Spinal cord (tissue), 9 donors: ENCODE measurements at regions not wholly inside any gene's neighbourhood (a gene's known extent, or its start where the extent isn't known, plus 50 kb on each side); places are given as distances from the start of the nearest gene placed in this dataset.
"Not testable (repeated sequence)": the region's sequence is repeated elsewhere in the genome, so short reads cannot be mapped to it uniquely, and the experiment has no call there.

Source experiments
- DNase-seq, 6 donors: peaks; one replicate each; pipeline versions ENCODE4 v3.0.0 to v3.0.0-alpha.2; 2013 to 2015; ENCODE audit warnings: low spot score in 6 of 6, low read depth in 4 of 6
- H3K27ac ChIP-seq: one replicate; pipeline ENCODE4 v1.5.1; 2013; ENCODE audit warnings: low read depth, low read length, control low read depth
- H3K27me3 ChIP-seq: one replicate; pipeline ENCODE4 v1.6.1; 2013; ENCODE audit warnings: low read length; ENCODE audit not compliant: control insufficient read depth, insufficient read depth
- H3K36me3 ChIP-seq: one replicate; pipeline ENCODE4 v1.6.1; 2013; ENCODE audit warnings: low read length; ENCODE audit not compliant: control insufficient read depth, insufficient read depth
- H3K4me1 ChIP-seq: one replicate; pipeline ENCODE4 v1.6.1; 2013; ENCODE audit warnings: low read length; ENCODE audit not compliant: control insufficient read depth, insufficient read depth
- H3K4me3 ChIP-seq: one replicate; pipeline ENCODE4 v1.5.1; 2013; ENCODE audit warnings: low read depth, low read length, control low read depth
- H3K9me3 ChIP-seq: one replicate; pipeline ENCODE4 v1.6.1; 2013; ENCODE audit warnings: low read length; ENCODE audit not compliant: control insufficient read depth, insufficient read depth
- WGBS: methylation state at CpG from one replicate; pipeline ENCODE4 v1.1.5; 2013; ENCODE audit warnings: missing lambda C conversion rate; ENCODE audit not compliant: insufficient coverage; 5-methylcytosine and 5-hydroxymethylcytosine counted together
- donor health status: healthy.

GRCh38 chr2:34825686-34826085, 1226.6 kb upstream of the FAM98A start:
- H3K36me3 ChIP-seq, result no peaks in the 10 kb centered on the region
- no peaks in the 10 kb centered on the region for H3K27me3 ChIP-seq
- no peaks in the 10 kb centered on the region for H3K9me3 ChIP-seq
- DNase-seq, result peak in 2 of 6 donors; percentile 66 to 71
- no peak overlapping the region for H3K4me3 ChIP-seq
- no peak overlapping the region for H3K27ac ChIP-seq
- no peaks in the 10 kb centered on the region for H3K4me1 ChIP-seq
- WGBS, result no CpG with 5 or more reads among the region's 4 CpGs

GRCh38 chr2:34822616-34823015, 1223.5 kb upstream of the FAM98A start:
- H3K27me3 ChIP-seq, result no peaks in the 10 kb centered on the region
- H3K9me3 ChIP-seq, result no peaks in the 10 kb centered on the region
- DNase-seq, result no peak
- H3K4me3 ChIP-seq, result no peak overlapping the region
- H3K4me1 ChIP-seq, result no peaks in the 10 kb centered on the region
- no peaks in the 10 kb centered on the region for H3K36me3 ChIP-seq
- 100% methylated on average over 1 of the region's 3 CpGs for WGBS
- no peak overlapping the region for H3K27ac ChIP-seq

GRCh38 chr2:34815052-34815741, 1216.1 kb upstream of the FAM98A start:
- no peak overlapping the region for H3K4me3 ChIP-seq

GRCh38 chr2:34810456-34810855, 1211.4 kb upstream of the FAM98A start:
- Histone ChIP-seq H3K9me3 (no peaks in the 10 kb centered on the region), H3K4me3 (no peak overlapping the region), H3K4me1 (no peaks in the 10 kb centered on the region), H3K36me3 (no peaks in the 10 kb centered on the region), H3K27ac (no peak overlapping the region), H3K27me3 (no peaks in the 10 kb centered on the region)
- no CpG with 5 or more reads among the region's 2 CpGs for WGBS
- no peak for DNase-seq

More at GRCh38 chr2:34815052-34815741, 1216.1 kb upstream of the FAM98A start:
- Histone ChIP-seq H3K4me1 (no peaks in the 10 kb centered on the region), H3K27me3 (no peaks in the 10 kb centered on the region), H3K9me3 (no peaks in the 10 kb centered on the region), H3K36me3 (no peaks in the 10 kb centered on the region), H3K27ac (no peak overlapping the region)
- no peak for DNase-seq
- WGBS, result 60% methylated on average over 1 of the region's 4 CpGs

- no peaks in the 10 kb centered on the region for H3K9me3 ChIP-seq
- H3K4me1 ChIP-seq, result no peaks in the 10 kb centered on the region
- H3K36me3 ChIP-seq, result no peaks in the 10 kb centered on the region
- peak in 1 of 6 donors; percentile 52 for DNase-seq
- H3K27me3 ChIP-seq, result no peaks in the 10 kb centered on the region
- H3K4me3 ChIP-seq, result no peak overlapping the region
- WGBS, result no CpG with 5 or more reads among the region's 3 CpGs
- H3K27ac ChIP-seq, result no peak overlapping the region
Observed at GRCh38 chr2:34808426-34808825, 1209.3 kb upstream of the FAM98A start.

- H3K27ac ChIP-seq, result no peak overlapping the region
- DNase-seq, result no peak
- H3K4me3 ChIP-seq, result no peak overlapping the region
- no peaks in the 10 kb centered on the region for H3K27me3 ChIP-seq
- no peaks in the 10 kb centered on the region for H3K9me3 ChIP-seq
- H3K4me1 ChIP-seq, result no peaks in the 10 kb centered on the region
- H3K36me3 ChIP-seq, result no peaks in the 10 kb centered on the region
Observed at GRCh38 chr2:34806891-34807290, 1207.8 kb upstream of the FAM98A start.

- Histone ChIP-seq H3K36me3 (no peaks in the 10 kb centered on the region), H3K4me1 (no peaks in the 10 kb centered on the region), H3K27me3 (no peaks in the 10 kb centered on the region), H3K4me3 (no peak overlapping the region), H3K9me3 (no peaks in the 10 kb centered on the region), H3K27ac (no peak overlapping the region)
- 86% methylated on average over 2 of the region's 3 CpGs for WGBS
- no peak for DNase-seq
Observed at GRCh38 chr2:34806396-34806795, 1207.3 kb upstream of the FAM98A start.

- Histone ChIP-seq H3K4me3 (no peak overlapping the region), H3K9me3 (no peaks in the 10 kb centered on the region), H3K4me1 (no peaks in the 10 kb centered on the region), H3K36me3 (no peaks in the 10 kb centered on the region), H3K27ac (no peak overlapping the region), H3K27me3 (no peaks in the 10 kb centered on the region)
- peak in 2 of 6 donors; percentile 26 to 51 for DNase-seq
Observed at GRCh38 chr2:34799556-34799955, 1200.5 kb upstream of the FAM98A start.

GRCh38 chr2:34795586-34795985, 1196.5 kb upstream of the FAM98A start:
- not testable (repeated sequence) for H3K27ac ChIP-seq, H3K4me1 ChIP-seq, H3K27me3 ChIP-seq, H3K4me3 ChIP-seq, H3K9me3 ChIP-seq, DNase-seq, H3K36me3 ChIP-seq
- 79% methylated on average over 3 of the region's 5 CpGs for WGBS

- Histone ChIP-seq H3K27ac (no peak overlapping the region), H3K4me1 (no peaks in the 10 kb centered on the region), H3K27me3 (no peaks in the 10 kb centered on the region), H3K4me3 (no peak overlapping the region), H3K9me3 (no peaks in the 10 kb centered on the region), H3K36me3 (no peaks in the 10 kb centered on the region)
- DNase-seq, result no peak
- WGBS, result no CpG with 5 or more reads among the region's 4 CpGs
Observed at GRCh38 chr2:34789169-34789568, 1190.1 kb upstream of the FAM98A start.
